ENCODE measurements at regions not wholly inside any gene's neighbourhood (a gene's known extent, or its start where the extent isn't known, plus 50 kb on each side); places are given as distances from the start of the nearest gene placed in this dataset.

DNA sequence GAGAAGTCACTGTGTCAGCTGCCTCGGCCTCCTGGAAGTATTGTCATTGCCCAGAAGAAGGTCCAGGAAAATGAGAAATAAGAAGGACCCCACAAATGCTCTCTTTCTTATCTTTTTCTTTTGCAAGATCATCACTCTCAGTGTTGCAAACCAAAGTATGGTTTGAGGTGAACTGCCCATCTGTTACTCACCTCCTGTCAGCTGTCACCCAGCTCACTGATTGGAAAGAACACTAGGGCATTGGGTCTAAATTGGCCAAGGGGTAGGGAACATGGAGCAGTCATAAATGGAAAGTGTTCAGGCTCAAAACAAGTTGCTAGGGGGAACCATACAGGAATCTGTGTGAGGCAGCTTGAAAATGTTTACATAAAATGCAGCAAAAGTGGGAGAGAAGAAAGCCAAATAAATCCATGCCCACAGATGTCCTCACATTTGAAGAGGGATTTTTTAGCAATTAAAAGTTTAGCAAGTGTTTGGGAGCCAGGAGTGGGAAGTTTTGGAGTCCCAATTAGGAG lies 431.2 kb upstream of the THBS1 start:
- TF ChIP-seq SMC3 (IDR thresholded peaks at IDR 0.05; ENCODE audit: low read depth, low read length) (no peak), POLR2AphosphoS5 (IDR thresholded peaks at IDR 0.05; ENCODE audit: low read depth, low read length) (no peak), EP300 (IDR thresholded peaks at IDR 0.05; ENCODE audit: borderline replicate concordance in 1 of 2, low read depth in 1 of 2, low read length in 1 of 2) (no peak), SIN3A (IDR thresholded peaks at IDR 0.05; ENCODE audit: borderline replicate concordance, low read depth, low read length) (no peak), RAD21 (IDR thresholded peaks at IDR 0.05; ENCODE audit: low read length) (no peak), TCF12 (IDR thresholded peaks at IDR 0.05) (no peak), MXI1 (IDR thresholded peaks at IDR 0.05; ENCODE audit: low read depth, low read length) (no peak), EZH2phosphoT487 (IDR thresholded peaks at IDR 0.05; ENCODE audit: borderline replicate concordance, low read depth) (no peak)
- TF ChIP-seq, protein P1, sequence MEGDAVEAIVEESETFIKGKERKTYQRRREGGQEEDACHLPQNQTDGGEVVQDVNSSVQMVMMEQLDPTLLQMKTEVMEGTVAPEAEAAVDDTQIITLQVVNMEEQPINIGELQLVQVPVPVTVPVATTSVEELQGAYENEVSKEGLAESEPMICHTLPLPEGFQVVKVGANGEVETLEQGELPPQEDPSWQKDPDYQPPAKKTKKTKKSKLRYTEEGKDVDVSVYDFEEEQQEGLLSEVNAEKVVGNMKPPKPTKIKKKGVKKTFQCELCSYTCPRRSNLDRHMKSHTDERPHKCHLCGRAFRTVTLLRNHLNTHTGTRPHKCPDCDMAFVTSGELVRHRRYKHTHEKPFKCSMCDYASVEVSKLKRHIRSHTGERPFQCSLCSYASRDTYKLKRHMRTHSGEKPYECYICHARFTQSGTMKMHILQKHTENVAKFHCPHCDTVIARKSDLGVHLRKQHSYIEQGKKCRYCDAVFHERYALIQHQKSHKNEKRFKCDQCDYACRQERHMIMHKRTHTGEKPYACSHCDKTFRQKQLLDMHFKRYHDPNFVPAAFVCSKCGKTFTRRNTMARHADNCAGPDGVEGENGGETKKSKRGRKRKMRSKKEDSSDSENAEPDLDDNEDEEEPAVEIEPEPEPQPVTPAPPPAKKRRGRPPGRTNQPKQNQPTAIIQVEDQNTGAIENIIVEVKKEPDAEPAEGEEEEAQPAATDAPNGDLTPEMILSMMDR (IDR thresholded peaks at IDR 0.05): no peak
- TF ChIP-seq, protein P2, sequence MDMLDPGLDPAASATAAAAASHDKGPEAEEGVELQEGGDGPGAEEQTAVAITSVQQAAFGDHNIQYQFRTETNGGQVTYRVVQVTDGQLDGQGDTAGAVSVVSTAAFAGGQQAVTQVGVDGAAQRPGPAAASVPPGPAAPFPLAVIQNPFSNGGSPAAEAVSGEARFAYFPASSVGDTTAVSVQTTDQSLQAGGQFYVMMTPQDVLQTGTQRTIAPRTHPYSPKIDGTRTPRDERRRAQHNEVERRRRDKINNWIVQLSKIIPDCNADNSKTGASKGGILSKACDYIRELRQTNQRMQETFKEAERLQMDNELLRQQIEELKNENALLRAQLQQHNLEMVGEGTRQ (IDR thresholded peaks at IDR 0.05; ENCODE audit: borderline replicate concordance, low read depth, low read length): no peak
- TF ChIP-seq, protein P3, sequence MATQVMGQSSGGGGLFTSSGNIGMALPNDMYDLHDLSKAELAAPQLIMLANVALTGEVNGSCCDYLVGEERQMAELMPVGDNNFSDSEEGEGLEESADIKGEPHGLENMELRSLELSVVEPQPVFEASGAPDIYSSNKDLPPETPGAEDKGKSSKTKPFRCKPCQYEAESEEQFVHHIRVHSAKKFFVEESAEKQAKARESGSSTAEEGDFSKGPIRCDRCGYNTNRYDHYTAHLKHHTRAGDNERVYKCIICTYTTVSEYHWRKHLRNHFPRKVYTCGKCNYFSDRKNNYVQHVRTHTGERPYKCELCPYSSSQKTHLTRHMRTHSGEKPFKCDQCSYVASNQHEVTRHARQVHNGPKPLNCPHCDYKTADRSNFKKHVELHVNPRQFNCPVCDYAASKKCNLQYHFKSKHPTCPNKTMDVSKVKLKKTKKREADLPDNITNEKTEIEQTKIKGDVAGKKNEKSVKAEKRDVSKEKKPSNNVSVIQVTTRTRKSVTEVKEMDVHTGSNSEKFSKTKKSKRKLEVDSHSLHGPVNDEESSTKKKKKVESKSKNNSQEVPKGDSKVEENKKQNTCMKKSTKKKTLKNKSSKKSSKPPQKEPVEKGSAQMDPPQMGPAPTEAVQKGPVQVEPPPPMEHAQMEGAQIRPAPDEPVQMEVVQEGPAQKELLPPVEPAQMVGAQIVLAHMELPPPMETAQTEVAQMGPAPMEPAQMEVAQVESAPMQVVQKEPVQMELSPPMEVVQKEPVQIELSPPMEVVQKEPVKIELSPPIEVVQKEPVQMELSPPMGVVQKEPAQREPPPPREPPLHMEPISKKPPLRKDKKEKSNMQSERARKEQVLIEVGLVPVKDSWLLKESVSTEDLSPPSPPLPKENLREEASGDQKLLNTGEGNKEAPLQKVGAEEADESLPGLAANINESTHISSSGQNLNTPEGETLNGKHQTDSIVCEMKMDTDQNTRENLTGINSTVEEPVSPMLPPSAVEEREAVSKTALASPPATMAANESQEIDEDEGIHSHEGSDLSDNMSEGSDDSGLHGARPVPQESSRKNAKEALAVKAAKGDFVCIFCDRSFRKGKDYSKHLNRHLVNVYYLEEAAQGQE (IDR thresholded peaks at IDR 0.05; ENCODE audit: low read depth, low read length): no peak
- TF ChIP-seq, protein P4, sequence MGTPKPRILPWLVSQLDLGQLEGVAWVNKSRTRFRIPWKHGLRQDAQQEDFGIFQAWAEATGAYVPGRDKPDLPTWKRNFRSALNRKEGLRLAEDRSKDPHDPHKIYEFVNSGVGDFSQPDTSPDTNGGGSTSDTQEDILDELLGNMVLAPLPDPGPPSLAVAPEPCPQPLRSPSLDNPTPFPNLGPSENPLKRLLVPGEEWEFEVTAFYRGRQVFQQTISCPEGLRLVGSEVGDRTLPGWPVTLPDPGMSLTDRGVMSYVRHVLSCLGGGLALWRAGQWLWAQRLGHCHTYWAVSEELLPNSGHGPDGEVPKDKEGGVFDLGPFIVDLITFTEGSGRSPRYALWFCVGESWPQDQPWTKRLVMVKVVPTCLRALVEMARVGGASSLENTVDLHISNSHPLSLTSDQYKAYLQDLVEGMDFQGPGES (IDR thresholded peaks at IDR 0.05; ENCODE audit: low read depth, low read length): no peak
- TF ChIP-seq, protein P5, sequence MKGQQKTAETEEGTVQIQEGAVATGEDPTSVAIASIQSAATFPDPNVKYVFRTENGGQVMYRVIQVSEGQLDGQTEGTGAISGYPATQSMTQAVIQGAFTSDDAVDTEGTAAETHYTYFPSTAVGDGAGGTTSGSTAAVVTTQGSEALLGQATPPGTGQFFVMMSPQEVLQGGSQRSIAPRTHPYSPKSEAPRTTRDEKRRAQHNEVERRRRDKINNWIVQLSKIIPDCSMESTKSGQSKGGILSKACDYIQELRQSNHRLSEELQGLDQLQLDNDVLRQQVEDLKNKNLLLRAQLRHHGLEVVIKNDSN (IDR thresholded peaks at IDR 0.05; ENCODE audit: borderline replicate concordance, low read depth): no peak
- TF ChIP-seq, protein P6, sequence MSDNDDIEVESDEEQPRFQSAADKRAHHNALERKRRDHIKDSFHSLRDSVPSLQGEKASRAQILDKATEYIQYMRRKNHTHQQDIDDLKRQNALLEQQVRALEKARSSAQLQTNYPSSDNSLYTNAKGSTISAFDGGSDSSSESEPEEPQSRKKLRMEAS (IDR thresholded peaks at IDR 0.05; ENCODE audit: low read depth): no peak

All from SK-N-SH (cell line).